ENCODE measurements at regions not wholly inside any gene's neighbourhood (a gene's known extent, or its start where the extent isn't known, plus 50 kb on each side); places are given as distances from the start of the nearest gene placed in this dataset.

- 90% methylated on average over 1 of the region's 1 CpG for WGBS (ENCODE audit: low lambda C conversion rate)
- FAIRE-seq (no peak), DNase-seq (ENCODE audit: low spot score) (no peak), ATAC-seq (no peak)
- Histone ChIP-seq H3K9ac (ENCODE audit: insufficient read depth, low read depth, low read length) (no peak overlapping the region), H3K27ac (ENCODE audit: extremely low read length, insufficient read depth, low read length) (no peak overlapping the region), H4K20me1 (ENCODE audit: insufficient read depth, low read length) (no peaks in the 10 kb centered on the region), H2AFZ (ENCODE audit: low read length) (no peak overlapping the region), H3K79me2 (ENCODE audit: insufficient read depth, low read length) (no peaks in the 10 kb centered on the region), H3K4me1 (ENCODE audit: insufficient read depth, low read length) (no peaks in the 10 kb centered on the region), H3K27me3 (ENCODE audit: control insufficient read depth in 1 of 2, insufficient read depth in 2 of 2, low read length in 2 of 2) (no peaks in the 10 kb centered on the region), H3K4me2 (ENCODE audit: low read depth, low read length) (no peak overlapping the region), H3K36me3 (replicated peaks in 1 of 2; ENCODE audit: control insufficient read depth in 1 of 2, insufficient read depth in 2 of 2, low read length in 2 of 2) (no peaks in the 10 kb centered on the region), H3K9me3 (ENCODE audit: low read length) (no peaks in the 10 kb centered on the region), H3K4me3 (replicated peaks in 1 of 3; ENCODE audit: insufficient read depth in 1 of 3, low read depth in 2 of 3, low read length in 3 of 3) (no peak overlapping the region)
- ChIA-PET POLR2A (no interaction called here), CTCF (ENCODE audit: low intra/inter-chr PET ratio, low total read pairs) (no interaction called here)
- no peak for TF ChIP-seq RFX1 (IDR thresholded peaks at IDR 0.05)
- no peak for TF ChIP-seq LBX2 (CRISPR knock-in tag; IDR thresholded peaks at IDR 0.05; ENCODE audit: borderline replicate concordance)
- no peak for TF ChIP-seq SUZ12 (IDR thresholded peaks at IDR 0.05; ENCODE audit: low read depth, low read length)
- no peak for TF ChIP-seq ZNF296 (CRISPR knock-in tag; conservative IDR thresholded peaks at IDR 0.05)
- TF ChIP-seq PCBP2 (optimal IDR thresholded peaks at IDR 0.05; ENCODE audit: low read depth, low read length, poor library complexity, severe bottlenecking): no peak
- no peak for TF ChIP-seq RARA (CRISPR knock-in tag; IDR thresholded peaks at IDR 0.05)
- TF ChIP-seq ZBTB33 (CRISPR knock-in tag; IDR thresholded peaks at IDR 0.05): no peak
- TF ChIP-seq ZNF264 (CRISPR knock-in tag; IDR thresholded peaks at IDR 0.05): no peak
- no peak for TF ChIP-seq SP5 (CRISPR knock-in tag; IDR thresholded peaks at IDR 0.05; ENCODE audit: borderline replicate concordance, low read depth)
- BruUV-seq (replicated peaks): no TSS peak
- in situ Hi-C loops (cut with HindIII; ENCODE audit: extremely low pct_ligation_motif_present, low pct_unique_long_range_greater_than_20kb) (no loop called here), intact Hi-C loops (cut with micrococcal nuclease; ENCODE audit: unreplicated experiment) (no loop called here)
Measured at GRCh38 chr10:61091531-61091930, 147.5 kb upstream of the RHOBTB1 start.
